Activated CD4-positive, alpha-beta T cell treated with anti-CD3 and anti-CD28 coated beads, Interleukin-2, amount 10 ng/mL, durations not matched to agents 24 days and 14 days (primary cell): ENCODE measurements at regions not wholly inside any gene's neighbourhood (a gene's known extent, or its start where the extent isn't known, plus 50 kb on each side); places are given as distances from the start of the nearest gene placed in this dataset.
"Not testable (repeated sequence)": the region's sequence is repeated elsewhere in the genome, so short reads cannot be mapped to it uniquely, and the experiment has no call there.

ENCODE experiments used
- DNase-seq: peaks from one replicate; pipeline ENCODE4 v3.0.0; 2022
- H3K27ac Mint-ChIP-seq: one replicate; pipeline ENCODE4 v1.8.0; 2022; ENCODE audit warnings: mild to moderate bottlenecking, mixed read lengths
- H3K27me3 Mint-ChIP-seq: one replicate; pipeline ENCODE4 v1.8.0; 2022; ENCODE audit warnings: mixed read lengths
- H3K36me3 Mint-ChIP-seq: one replicate; pipeline ENCODE4 v1.8.0; 2022; ENCODE audit warnings: low read depth, mild to moderate bottlenecking, mixed read lengths
- H3K4me1 Mint-ChIP-seq: one replicate; pipeline ENCODE4 v1.8.0; 2021; ENCODE audit warnings: mixed read lengths
- H3K4me3 Mint-ChIP-seq: one replicate; pipeline ENCODE4 v1.8.0; 2022; ENCODE audit warnings: mild to moderate bottlenecking, moderate library complexity, mixed read lengths
- H3K9me3 Mint-ChIP-seq: one replicate; pipeline ENCODE4 v1.8.0; 2021; ENCODE audit warnings: mixed read lengths
- intact Hi-C: fragments of 100-400 bp; cut with micrococcal nuclease; formaldehyde crosslinking; loops from one replicate; pipeline ENCODE4 v1.15.1; 2023

DNA sequence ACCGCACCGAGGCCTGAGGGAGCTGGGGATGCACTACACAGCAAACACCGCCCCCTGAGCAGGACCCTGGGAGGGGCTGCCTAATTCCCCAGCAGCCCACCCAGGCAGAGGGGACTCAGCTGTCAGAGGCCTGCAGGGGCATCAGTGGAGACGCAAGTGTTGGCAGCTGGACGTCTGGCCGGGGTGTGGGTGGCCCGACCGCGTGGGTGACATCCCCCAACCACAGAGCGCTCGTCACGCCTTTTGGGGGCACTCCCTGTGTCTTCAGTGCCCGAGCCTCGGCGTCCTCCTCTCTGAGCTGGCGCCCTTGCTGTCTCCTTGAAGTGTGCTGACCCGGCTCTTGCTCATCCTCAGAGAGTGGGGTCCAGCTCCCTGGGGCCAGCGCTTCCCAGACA is 150.2 kb downstream of the BRD1 start:
- no peak overlapping the region for H3K4me3 Mint-ChIP-seq
- no peaks in the 10 kb centered on the region for H3K4me1 Mint-ChIP-seq
- no peaks in the 10 kb centered on the region for H3K9me3 Mint-ChIP-seq
- H3K27me3 Mint-ChIP-seq, result peaks cover 33% of the 10 kb centered on the region
- intact Hi-C loops, result no loop called here
- no peak for DNase-seq
- no peak overlapping the region for H3K27ac Mint-ChIP-seq
- no peaks in the 10 kb centered on the region for H3K36me3 Mint-ChIP-seq

DNA sequence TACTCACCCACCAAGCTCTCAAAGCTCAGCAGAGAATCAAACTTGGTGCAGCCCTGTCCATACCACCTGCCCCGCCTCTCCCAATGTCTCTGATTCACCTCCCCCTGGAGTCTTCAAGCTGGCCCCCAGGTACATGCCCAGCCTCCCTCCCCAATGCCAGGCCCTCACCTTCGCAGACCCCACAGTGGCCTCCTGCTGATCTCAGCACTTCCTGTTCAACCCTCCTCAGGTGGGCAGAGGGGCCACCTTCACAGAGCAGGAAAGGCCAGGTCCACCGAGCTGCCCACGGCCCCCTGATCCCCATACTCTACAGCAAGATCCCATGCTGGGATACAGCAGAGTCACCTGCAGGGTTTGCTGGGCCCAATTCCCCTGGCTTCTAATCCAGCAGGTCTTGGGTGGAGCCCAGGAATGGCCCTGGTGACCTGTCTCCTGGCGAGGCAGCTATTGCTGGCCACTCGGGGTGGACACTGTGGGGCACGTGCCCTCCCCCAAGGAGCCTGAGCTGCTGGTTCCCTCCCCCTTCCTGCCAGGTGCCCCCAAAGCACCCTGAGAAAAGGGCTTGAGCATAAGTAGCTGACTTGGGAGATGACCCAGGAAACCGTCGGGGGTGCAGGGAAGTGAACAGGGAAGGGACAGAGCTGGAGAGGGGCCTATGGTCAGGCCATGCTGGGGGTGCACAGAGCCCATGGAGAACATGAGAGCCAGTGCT is 150.7 kb downstream of the BRD1 start:
- H3K4me3 Mint-ChIP-seq, result no peak overlapping the region
- DNase-seq, result no peak
- no peaks in the 10 kb centered on the region for H3K9me3 Mint-ChIP-seq
- intact Hi-C loops, result no loop called here
- H3K4me1 Mint-ChIP-seq, result no peaks in the 10 kb centered on the region
- H3K27ac Mint-ChIP-seq, result no peak overlapping the region
- H3K27me3 Mint-ChIP-seq, result peaks cover 31% of the 10 kb centered on the region
- no peaks in the 10 kb centered on the region for H3K36me3 Mint-ChIP-seq

DNA sequence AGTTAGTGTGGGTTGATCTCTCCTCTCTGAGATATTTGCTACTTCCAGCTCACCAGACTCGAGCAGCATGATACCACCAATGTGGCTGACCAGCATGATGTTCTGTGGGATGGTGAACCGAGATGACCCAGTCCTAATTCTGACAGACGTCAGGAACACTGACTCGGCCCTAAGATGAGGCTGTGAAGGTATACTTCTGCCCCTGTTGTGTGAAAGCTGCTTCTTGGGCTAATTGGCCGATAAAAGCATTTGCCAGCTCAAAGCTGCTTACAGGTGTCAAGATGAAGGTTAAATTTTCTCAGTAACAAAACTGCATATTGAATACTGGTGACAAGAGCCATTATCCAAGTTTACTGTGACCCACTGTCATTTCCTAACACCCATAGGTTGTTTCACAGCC is 151.4 kb downstream of the BRD1 start:
- Mint-ChIP-seq H3K9me3 (no peaks in the 10 kb centered on the region), H3K4me3 (no peak overlapping the region), H3K4me1 (peaks cover 4% of the 10 kb centered on the region), H3K36me3 (no peaks in the 10 kb centered on the region), H3K27ac (no peak overlapping the region), H3K27me3 (peaks cover 35% of the 10 kb centered on the region)
- no peak for DNase-seq
- intact Hi-C loops, result no loop called here

DNA sequence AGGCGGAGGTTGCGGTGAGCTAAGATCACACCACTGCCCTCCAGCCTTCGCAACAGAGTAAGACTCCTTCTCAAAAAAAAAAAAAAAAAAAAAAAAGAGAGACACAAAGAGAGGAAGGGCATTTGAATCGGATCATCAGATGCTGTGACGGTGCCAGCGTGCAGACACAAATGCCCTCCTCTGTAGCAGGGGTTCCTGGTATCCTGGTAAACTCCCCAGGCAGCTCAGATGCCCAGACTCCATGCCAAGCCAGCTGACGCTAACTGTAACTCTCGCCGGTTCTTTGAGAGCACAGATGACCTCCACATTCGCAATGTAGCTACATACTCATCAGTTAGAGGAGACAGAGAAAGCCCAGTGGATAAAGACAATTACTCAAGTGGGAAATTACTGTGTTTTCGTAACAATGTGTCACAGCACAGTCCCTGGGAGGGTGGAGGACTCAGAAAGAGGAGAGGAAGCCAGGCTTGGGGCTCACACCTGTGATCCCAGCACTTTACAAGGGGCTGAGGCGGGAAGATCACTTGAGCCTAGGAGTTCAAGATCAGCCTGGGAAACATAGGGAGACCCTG is 153.1 kb downstream of the BRD1 start:
- Mint-ChIP-seq H3K36me3 (no peaks in the 10 kb centered on the region), H3K27me3 (peaks cover 33% of the 10 kb centered on the region), H3K4me1 (peaks cover 5% of the 10 kb centered on the region), H3K4me3 (no peak overlapping the region), H3K27ac (no peak overlapping the region), H3K9me3 (no peaks in the 10 kb centered on the region)
- intact Hi-C loops, result no loop called here
- no peak for DNase-seq

- H3K27me3 Mint-ChIP-seq, result peaks cover 34% of the 10 kb centered on the region
- H3K4me3 Mint-ChIP-seq, result no peak overlapping the region
- H3K4me1 Mint-ChIP-seq, result peaks cover 8% of the 10 kb centered on the region
- no peak for DNase-seq
- intact Hi-C loops, result no loop called here
- H3K27ac Mint-ChIP-seq, result no peak overlapping the region
- H3K9me3 Mint-ChIP-seq, result no peaks in the 10 kb centered on the region
- H3K36me3 Mint-ChIP-seq, result no peaks in the 10 kb centered on the region
These were observed 154.6 kb downstream of the BRD1 start for GRCh38 chr22:49673048-49673447.

DNA sequence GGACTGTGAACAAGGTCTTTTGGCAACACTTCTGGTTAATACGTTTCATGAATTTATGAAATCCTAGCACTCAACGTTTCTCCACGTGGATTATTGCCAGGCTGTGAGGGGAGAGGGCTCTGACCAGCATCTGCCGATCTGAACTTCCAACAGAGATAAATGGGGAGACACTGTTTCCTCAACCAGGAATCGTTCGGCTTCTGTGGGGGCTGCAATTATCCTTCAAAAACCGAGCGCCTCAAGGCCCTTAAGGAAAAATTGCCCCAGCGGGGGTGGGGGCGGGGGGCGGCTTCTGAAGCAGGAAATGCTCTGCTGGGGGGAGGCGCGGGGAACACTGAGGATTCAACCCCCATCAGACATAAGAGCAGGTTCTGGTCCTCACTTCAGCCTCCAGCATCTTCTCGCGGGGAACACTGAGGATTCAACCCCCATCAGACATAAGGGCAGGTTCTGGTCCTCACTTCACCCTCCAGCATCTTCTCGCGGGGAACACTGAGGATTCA is 155.6 kb downstream of the BRD1 start:
- H3K27me3 Mint-ChIP-seq, result peaks cover 36% of the 10 kb centered on the region
- intact Hi-C loops, result no loop called here
- H3K4me1 Mint-ChIP-seq, result peaks cover 9% of the 10 kb centered on the region
- no peak for DNase-seq
- no peak overlapping the region for H3K4me3 Mint-ChIP-seq
- H3K27ac Mint-ChIP-seq, result no peak overlapping the region
- H3K9me3 Mint-ChIP-seq, result no peaks in the 10 kb centered on the region
- no peaks in the 10 kb centered on the region for H3K36me3 Mint-ChIP-seq

- Mint-ChIP-seq H3K36me3 (no peaks in the 10 kb centered on the region), H3K4me3 (peak overlapping the region; percentile 65), H3K27ac (no peak overlapping the region), H3K27me3 (peaks cover 34% of the 10 kb centered on the region), H3K4me1 (peaks cover 13% of the 10 kb centered on the region), H3K9me3 (no peaks in the 10 kb centered on the region)
- no peak for DNase-seq
- intact Hi-C loops, result no loop called here
These were observed 156.2 kb downstream of the BRD1 start for GRCh38 chr22:49671331-49672013.

- Mint-ChIP-seq H3K27me3 (peaks cover 34% of the 10 kb centered on the region), H3K4me1 (peaks cover 13% of the 10 kb centered on the region), H3K4me3 (peak overlapping the region; percentile 65), H3K36me3 (no peaks in the 10 kb centered on the region), H3K27ac (no peak overlapping the region), H3K9me3 (no peaks in the 10 kb centered on the region)
- intact Hi-C loops, result no loop called here
- no peak for DNase-seq
These were observed 157.0 kb downstream of the BRD1 start for GRCh38 chr22:49670456-49671330.

GRCh38 chr22:49669969-49670455 is 157.7 kb downstream of the BRD1 start:
- H3K27ac Mint-ChIP-seq, H3K9me3 Mint-ChIP-seq, H3K36me3 Mint-ChIP-seq, intact Hi-C loops: not testable (repeated sequence)
- H3K4me1 Mint-ChIP-seq, result peaks cover 13% of the 10 kb centered on the region
- peak overlapping the region; percentile 47 for H3K4me3 Mint-ChIP-seq
- DNase-seq, result peak; percentile 67
- peaks cover 34% of the 10 kb centered on the region for H3K27me3 Mint-ChIP-seq

GRCh38 chr22:49669427-49669968 is 158.2 kb downstream of the BRD1 start:
- DNase-seq, H3K9me3 Mint-ChIP-seq, H3K36me3 Mint-ChIP-seq, intact Hi-C loops, H3K27ac Mint-ChIP-seq: not testable (repeated sequence)
- peaks cover 31% of the 10 kb centered on the region for H3K27me3 Mint-ChIP-seq
- H3K4me3 Mint-ChIP-seq, result peak overlapping the region; percentile 47
- H3K4me1 Mint-ChIP-seq, result peaks cover 13% of the 10 kb centered on the region

DNA sequence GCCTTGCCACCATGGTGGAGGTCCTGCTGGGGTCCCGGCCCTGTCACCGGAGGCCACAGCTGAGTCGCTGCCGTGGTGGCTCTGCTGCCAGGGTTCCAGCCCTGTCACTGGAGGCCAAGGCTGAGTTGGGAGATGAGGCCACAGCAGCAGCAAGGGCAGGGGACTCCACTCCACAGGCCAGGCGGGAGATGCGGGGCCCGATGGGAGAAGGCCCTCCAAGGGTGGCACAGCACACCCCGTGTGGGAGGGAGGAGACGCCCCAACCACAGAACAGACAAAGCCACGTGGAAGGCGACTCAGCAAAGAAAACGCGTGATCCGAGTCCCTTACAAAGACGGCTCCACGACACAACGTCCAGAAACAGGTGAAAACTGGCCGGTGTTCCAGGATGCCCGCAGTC is 159.3 kb downstream of the BRD1 start:
- no peak for DNase-seq
- peaks cover 31% of the 10 kb centered on the region for H3K27me3 Mint-ChIP-seq

GRCh38 chr22:49667236-49667635 is 160.4 kb downstream of the BRD1 start:
- H3K4me1 Mint-ChIP-seq, result peaks cover 13% of the 10 kb centered on the region
- intact Hi-C loops, result no loop called here
- H3K36me3 Mint-ChIP-seq, result no peaks in the 10 kb centered on the region
- peak overlapping the region; percentile 47 for H3K4me3 Mint-ChIP-seq
- H3K27ac Mint-ChIP-seq, result no peak overlapping the region
- H3K9me3 Mint-ChIP-seq, result no peaks in the 10 kb centered on the region
- DNase-seq, result no peak
- peaks cover 26% of the 10 kb centered on the region for H3K27me3 Mint-ChIP-seq

More for the DNA sequence above, 159.3 kb downstream of the BRD1 start:
- no peaks in the 10 kb centered on the region for H3K9me3 Mint-ChIP-seq
- peaks cover 13% of the 10 kb centered on the region for H3K4me1 Mint-ChIP-seq
- intact Hi-C loops, result no loop called here
- H3K27ac Mint-ChIP-seq, result no peak overlapping the region
- no peak overlapping the region for H3K4me3 Mint-ChIP-seq
- no peaks in the 10 kb centered on the region for H3K36me3 Mint-ChIP-seq

DNA sequence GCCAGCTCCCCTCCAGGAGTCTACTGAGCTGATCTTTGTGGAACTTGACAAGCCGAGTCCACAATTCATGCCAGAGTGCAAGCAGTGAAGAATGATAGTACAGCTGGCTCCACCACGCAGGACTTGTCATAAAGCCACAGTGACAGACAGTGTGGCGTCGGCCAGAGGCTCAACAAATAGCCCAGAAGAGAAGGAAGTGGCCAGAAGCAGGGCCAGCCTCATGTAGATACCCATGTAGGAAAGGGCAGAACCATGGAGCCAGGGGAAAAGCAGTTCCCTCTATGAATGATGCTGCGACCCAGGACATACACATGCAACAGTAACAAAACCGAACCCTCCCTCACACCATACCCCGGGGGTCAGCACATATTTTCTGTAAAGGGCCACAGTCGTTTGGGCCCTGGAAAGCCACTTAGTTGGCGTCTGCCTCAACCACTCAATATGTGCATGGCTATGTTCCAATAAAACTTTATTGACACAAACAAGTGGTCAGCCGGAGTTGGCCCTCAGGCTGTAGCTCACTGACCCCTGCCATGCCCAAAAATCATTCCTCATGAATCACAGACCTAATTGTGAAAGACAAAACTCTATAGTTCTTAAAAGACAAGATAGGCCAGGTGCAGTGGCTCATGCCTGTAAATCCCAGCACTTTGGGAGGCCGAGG is 161.4 kb downstream of the BRD1 start:
- intact Hi-C loops, result no loop called here
- Mint-ChIP-seq H3K4me1 (peaks cover 10% of the 10 kb centered on the region), H3K27ac (no peak overlapping the region), H3K27me3 (peaks cover 18% of the 10 kb centered on the region), H3K4me3 (no peak overlapping the region), H3K9me3 (no peaks in the 10 kb centered on the region), H3K36me3 (no peaks in the 10 kb centered on the region)
- no peak for DNase-seq
